Activated T-cell treated with anti-CD3 and anti-CD28 coated beads for 4 hours (primary cell): ENCODE measurements at regions not wholly inside any gene's neighbourhood (a gene's known extent, or its start where the extent isn't known, plus 50 kb on each side); places are given as distances from the start of the nearest gene placed in this dataset.
"Not testable (repeated sequence)": the region's sequence is repeated elsewhere in the genome, so short reads cannot be mapped to it uniquely, and the experiment has no call there.

Experiments
- DNase-seq: peaks from one replicate; pipeline ENCODE4 v3.0.0-alpha.2; 2020

DNA sequence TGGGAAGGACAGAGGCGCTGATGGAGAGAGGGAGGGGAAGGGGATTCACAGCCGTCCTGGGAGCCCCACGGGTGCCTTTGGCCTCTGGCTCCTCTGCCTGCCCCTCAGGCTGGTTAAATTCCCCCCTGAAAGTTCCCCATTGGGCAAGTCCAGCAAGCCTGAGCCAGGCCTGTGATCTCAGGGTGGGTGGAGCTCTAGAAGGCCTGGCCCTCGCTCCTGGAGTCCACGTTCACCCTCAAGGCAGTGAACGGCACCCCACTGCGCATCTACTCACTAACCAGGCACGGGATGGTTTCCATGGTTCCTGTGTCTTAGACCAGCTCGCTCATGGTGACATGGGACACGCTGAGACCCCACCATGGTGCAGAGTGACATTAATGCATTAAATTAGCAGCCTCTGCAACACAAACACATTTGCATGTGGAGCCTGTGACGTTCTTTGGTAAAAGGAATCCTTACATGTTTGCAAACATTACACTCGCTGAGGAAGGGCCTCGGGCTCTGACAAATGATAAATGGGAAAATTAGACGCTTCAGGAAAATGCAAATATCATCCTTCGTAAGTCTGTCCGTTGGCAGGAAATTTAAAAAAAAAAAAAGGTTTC is 452.7 kb downstream of the PREX1 start:
- no peak for DNase-seq

DNA sequence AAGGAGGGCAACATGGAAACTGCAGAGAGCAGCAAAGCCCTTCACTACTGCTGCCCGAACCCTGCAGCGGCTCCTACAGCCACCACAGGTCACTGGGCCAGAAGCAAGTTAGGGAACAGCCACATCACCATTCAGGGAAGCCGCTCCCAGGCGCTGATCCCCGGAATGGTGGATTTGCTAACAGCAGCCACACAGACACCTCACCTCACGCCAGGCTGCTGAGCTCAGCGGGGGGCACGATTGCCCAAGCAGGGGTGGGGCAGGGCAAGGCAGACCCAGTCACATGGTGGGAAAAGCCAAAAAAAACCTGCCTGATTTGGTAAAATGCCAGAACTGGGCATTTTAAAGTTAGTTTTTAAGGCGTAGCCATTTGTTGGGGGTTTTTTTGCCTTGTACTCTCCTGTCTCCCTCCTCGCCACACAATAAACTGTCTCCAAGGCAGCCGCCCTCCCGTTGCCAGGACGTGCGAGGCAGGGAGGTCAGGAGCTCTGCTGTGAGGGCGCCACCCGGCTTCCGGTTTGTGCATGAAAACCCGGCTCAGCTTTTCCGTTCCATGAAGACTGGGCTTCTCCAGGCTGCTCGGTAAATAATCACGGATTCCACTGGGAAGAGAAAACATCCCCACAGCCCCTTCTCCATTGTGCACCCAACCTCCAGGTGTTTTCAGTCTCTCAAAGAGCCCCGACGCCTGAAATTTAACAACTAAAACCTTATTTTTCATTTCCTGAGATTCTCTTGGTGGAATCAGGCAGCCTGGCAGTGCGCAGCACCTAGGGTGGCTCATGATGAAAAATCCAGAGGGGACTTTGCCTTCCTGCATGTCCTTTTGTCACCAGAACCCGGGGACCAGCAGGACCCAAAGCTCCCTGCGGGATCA is 453.5 kb downstream of the PREX1 start:
- DNase-seq, result not testable (repeated sequence)

DNA sequence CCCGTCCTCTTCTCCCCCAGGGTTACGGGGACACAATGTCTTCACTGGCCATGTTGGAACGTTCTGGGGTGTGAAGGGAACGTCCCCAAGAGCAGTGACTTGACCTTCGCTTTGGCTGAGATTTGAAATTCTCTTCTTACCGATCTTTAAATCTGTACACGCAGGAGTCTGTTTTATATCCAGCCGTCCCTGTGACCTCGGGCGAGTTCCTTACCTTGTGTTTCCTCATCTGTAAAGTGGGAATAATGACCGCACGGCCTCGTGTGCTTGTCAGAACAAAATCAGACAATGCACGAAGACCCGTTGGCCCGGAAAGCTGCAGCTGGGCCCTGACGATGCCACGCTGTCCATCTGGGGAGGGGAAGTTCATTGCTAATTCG is 454.3 kb downstream of the PREX1 start:
- no peak for DNase-seq

DNA sequence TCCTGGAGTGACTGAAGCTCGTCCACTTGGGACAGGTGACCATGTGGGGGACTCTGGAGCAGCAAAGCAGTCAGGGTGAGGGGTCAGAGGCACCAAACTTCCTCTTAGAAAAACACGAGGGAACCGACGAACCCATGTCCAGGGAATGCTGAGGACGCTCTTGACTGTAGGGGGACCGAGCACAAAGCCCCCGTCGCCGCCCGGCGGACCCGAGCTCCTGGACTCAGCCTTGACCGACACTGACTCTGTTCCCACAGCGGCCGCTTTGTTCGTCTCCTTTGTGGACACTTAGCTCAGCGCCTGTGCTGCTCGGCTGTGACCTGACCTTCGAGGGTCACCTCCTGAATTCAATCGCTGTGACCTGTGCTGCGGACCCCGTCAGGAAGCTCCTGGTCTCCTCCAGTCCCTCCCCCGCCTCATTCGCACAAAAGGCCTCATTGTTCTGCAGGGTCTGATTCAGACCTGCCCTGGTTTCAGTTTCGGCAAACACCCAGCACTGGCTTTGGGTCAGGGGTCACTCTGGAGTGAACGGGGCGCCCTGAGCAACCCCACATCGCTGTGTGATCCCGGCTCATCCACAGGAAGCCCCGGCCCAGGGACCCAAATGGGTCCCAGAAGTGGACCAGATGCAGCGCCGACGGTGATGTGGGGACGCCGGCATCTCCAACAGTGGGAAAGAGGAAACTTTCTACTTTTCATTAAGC is 454.8 kb downstream of the PREX1 start:
- not testable (repeated sequence) for DNase-seq

DNA sequence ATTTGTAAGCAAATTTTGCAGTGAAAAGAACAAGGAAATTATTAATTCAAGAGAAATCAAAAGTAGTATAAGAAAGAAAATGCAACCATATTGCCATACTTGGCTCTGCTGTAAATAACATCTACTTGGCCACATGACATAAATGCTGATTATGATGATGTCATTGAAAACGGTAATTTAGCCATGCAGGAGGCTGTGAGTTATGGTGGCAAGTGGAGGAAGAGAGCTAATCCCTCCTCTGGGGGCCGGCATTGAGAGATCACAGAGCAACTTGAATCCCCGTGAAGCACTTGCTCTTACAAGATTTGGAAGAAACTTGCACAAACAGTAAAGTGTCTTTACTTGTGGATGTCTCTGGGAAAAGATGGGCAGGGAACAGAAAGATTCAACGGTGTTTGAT is 456.6 kb downstream of the PREX1 start:
- no peak for DNase-seq

DNA sequence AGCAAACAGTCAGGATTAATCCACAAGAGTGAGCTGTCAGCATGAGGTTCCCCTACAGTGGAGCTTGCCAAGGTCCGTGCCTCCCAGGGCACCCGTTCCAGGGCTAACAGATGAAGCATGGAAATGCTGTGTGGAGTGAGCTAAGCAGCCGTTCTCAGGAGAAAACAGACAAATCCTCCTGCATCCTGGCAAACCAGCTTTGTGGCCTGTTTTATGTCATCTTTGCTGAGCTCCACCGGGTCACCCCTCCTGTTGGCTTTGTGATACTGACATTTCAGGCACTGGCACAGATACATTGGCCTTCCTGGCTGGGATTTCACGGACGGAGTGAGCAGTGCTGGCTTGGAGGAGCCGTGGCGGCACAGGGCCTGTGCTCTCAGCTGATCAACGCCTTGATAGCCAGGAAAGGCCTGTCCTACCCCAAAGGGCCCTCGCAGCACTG is 459.2 kb downstream of the PREX1 start:
- not testable (repeated sequence) for DNase-seq

DNA sequence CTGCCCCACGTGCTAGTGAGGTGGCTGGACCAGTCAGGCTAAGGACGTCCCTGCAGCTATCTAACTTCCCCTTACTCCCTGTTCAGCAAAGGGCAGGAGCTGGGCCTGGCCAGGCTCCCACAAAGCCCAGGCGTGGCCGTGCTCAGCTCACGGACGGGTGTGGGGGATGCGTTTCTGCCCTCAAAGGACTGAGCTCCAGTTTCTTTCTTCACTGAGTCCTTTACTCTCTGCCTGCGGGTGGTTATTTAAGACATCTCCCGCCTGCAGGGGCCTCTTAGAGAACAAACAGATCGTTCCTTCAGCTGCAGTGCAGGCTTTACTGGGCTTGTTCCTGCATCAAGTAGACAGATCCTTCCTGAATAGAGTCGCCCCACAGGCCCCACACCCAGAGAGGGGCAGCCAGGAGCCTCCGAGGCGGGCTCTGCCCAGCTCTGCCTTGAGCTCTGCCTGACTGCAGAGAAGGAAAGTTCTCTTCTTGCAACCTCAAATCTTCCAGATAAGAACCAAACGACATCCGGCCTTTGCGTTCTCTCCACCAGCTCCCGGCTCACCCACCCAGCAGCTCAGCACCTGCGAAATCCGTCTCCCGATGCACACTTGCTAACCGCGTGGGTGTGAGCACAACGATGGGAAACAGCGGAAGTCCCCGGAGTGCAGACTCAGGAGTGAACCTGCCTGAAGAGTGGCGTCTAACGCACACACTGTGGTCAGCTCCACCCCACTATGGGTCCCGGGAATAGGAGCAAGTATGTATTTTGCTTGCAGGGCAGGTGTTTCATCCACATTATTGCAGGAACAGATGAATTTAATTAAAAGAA is 460.0 kb downstream of the PREX1 start:
- not testable (repeated sequence) for DNase-seq

DNA sequence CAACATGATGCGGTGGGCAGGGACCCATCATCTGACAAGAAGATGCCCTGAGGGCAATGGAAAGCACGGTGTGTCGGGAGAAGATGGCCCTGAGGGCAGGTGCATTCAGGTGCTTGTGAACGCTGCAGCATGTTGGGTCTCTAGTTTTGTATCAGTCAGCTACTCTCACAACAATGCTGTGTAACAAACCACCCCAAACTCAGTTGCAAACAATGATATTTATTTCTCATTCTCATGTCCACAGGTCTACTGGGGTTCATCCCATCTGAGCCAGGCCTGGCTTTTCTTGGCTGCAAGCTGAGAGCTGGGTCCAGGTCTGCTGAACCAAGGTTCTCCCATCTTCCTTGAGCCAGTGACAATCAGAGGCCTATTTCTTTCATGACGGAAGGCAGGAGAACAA is 461.6 kb downstream of the PREX1 start:
- no peak for DNase-seq

DNA sequence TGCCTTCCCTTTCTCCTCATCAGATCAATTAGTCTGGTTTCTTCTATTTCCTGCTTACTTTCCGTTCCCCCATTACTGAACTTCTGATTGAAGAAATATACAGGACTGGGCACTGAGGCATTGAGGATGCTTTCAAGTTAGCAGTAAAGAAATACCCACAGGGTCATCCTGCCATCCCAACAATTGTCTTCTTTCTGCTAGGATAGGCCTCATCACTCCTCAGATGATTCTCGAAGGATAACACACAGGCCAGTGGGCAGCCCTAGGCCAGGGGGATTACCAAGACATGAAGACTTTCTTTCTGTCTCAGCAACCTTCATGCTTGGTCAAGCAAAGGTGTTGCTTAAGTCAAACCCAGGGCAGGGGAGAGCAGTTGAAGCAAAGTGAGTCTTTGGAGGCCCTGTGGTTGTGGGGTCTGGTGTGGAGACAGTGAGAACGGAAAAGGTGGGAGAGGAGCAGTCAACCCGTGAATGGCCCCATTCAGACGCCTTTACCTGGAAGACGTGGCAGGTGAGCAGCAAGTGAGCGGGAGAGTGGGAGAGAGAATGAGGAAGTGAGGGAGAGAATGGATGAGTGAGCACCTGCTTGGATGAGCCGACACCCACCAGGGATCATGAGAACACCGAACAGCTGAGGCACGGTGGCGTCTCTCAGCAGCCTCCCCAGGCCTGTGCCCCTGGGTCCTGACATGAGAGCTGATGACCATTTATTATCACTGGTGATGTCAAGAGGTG is 462.9 kb downstream of the PREX1 start:
- no peak for DNase-seq

DNA sequence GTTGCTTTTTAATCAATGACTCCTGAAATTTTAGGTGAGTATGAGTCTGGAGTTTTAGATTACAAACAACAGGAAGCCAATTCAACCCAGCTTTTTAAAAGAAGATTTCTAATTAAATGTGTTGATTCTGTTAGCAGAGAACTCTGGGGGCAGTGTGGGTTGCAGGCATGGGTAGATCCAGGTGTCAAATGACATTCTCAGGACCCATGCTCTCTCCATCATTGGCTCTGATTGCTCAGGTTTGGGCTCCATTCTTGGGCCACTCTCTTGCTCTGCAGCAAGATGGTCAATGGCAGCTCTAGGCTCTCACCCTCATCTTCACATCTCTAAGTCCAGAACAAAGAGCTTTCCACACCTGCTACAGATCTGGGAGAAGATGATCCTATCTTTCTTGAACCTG is 463.7 kb downstream of the PREX1 start:
- no peak for DNase-seq

DNA sequence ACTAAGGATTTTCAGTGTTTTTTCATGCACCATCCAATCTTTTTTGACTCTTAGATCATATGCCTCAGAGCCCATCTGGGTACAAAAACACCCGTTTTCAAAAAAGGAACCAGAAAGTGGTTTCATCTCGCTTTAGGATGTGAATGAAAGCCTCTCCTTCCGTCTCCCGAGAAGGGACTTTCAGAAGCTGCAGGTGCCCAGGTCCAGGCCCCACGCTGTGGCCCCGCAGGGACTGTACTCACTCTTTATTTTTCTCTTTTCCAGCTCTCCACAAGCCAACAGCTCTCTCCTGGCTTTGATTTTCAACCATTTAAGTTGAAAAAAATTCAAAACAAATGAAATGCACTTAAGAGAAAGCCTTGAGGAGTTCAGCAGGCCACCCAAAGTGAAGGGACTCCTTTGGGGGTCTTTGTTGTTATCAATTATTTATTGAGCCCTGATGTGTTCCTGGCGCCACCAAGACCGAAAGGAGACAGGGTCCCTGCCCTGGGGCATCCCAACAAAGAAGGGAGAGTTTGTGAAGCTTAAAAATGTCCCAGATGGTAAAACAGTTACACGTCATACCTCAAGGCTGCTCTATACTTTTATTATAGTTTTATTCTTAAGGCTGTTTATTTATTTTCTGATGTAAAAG is 467.3 kb downstream of the PREX1 start:
- no peak for DNase-seq

DNA sequence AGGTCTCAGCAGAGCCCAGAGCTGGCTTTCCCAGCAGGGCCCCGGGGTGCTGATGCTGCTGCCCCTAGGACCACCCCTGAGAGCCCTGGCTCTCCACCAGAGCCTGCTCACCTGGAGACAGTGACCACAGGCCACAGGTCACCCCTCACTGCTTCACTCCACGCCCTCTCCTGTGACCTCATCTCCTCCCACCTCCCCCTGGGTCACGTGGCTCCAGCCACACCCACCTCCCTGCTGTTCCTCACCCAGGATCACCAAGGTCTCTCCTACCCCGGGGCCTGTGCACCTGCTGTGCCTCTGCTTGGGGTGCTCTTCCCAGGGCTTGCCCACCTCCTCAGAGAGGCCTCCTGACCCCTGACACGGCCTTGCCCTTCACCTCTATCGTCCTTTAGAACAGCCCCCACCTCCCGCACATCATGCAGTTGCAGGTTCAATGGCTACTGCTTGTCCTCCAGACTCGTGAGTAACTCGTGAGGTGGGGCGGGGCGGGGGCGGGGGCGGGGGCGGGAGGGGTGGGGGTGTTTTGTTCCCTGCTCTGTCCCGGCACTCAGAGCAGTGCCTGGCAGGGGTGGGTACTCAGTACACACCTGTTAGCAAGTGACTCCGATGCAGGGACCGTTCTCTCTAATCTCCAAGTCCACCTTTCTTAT is 468.0 kb downstream of the PREX1 start:
- no peak for DNase-seq

DNA sequence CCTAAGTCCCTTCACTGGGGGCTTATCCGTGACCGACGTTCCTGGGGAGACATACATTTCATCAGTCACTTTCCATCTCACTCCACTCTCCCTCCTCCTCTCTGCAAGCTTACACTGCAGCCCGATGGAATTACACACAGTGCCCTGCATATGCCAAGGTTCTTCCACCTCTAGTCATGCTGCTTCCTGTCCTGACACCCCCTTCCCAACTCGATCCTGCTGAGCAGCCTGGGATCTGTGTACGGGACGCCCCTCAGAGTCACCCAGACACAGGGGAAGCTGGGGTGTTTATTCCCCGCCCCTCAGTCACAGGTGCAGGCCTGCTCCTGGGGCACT is 468.8 kb downstream of the PREX1 start:
- not testable (repeated sequence) for DNase-seq

DNA sequence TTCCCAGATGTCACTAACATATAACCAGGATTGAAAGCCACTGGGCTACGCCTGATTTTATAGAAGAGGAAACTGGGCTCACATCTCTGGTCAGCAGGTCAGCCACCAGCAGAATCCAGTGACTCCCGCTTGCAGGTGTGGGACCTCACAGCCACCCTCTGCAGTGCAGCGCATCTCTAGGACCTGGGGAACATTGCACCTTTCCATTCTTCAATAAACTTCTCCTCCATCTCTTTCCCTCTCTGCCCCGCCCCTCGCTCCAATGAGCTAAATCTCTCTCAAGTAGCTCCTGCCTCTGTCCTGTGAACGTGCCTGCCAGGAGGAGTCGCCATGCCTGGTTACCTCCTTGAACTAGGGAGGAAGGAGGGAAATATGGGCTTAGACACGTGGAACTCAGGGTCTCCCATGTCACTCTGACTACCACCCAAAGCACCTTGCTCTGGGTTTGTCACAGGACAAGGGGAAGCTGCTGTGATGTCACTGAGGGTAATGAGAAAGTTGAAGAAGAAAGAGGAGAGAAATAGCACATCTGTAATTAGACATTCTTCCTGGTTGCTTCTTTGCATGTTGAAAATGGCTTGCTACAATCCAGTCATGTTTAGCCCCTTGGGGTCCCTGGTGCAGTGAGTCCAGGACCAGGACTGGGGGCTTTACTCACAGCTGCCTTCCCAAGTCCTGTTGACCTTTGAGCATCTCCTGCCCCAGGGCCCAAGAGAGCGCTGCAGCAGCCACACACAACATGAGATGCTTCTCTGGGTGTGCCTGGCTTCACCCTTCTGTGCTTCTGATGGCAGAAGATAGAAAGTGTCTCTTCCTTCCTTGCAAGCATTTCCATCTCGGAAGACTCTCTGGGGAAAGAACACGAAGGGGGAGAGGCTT is 469.4 kb downstream of the PREX1 start:
- no peak for DNase-seq

DNA sequence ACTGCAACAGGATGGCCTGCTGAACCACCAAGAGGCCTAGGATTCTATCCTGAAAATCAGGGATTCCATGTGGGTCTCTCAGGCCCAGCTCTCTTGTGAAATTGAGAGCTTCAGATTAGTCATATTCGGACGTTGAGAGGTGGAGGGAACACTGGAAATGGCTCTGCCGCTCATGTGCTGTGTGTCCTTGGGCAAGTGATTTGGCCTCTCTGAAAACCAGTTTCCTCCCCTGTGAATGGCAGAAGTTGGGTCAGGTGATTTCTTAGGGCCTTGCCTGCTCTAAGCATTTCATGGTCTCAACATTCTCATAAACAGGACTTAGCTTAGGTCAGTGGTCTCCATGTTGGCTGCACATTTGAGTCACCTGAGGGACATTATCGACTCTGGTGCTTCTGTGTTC is 470.1 kb downstream of the PREX1 start:
- DNase-seq, result no peak

DNA sequence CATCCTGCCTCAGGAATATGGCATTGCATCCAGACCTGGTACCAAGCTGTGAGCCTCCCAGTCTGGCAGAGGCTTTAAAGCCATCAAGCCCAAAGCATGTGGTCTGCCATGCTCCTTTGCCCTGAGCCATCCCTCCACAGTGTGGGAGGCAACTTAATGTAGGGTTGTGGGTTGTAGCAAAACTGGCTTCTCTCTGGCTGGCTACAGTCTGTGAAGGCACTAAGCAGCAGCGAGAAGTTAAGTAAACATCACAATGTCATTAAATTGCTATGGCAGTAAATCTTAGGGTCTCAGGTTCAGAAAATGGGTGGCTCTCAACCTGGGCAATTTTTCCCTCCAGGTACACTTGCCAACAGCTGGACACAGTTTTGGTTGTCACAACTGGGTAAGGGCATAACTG is 472.9 kb downstream of the PREX1 start:
- no peak for DNase-seq

DNA sequence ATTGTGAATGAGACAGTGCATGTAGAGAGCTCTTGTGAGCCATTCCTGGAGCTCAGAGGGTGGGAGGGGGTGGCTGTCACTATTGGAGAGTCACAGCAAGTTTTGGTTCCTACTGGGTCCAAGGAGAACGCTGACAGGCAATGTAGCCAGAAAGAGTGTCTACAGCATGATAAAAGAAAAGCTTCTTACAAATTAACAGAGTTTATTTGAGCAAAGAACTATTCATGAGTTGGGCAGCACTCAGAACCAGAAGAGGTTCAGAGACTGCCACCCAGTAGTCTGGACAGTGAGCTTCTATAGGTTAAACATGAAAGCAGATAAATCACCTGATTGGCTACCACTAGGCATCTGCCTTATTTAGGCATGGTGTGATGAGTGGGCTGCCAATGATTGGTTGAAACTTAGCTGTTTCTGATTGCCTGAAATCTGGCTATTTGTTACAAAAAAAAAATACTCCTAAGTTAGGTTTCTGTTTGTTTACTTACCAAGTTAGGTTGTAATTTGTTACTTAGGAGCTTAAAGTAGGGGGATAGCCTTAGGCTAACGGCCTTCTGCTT is 473.4 kb downstream of the PREX1 start:
- DNase-seq, result no peak

DNA sequence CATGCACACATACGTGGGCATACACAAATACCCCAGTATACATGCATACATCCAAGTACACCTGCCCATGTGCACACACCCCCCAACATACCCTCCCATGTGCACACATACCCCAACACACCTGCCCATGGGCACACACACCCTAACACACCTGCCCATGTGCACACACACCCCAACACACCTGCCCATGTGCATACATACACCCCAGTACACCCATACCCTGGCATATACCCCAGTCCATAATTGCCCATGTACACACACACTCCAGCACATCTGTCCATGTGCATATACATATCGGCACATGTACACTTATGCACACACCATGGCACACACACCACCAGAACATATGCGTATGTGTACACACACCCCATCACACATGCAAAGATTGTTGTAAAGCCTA is 475.2 kb downstream of the PREX1 start:
- DNase-seq, result no peak

DNA sequence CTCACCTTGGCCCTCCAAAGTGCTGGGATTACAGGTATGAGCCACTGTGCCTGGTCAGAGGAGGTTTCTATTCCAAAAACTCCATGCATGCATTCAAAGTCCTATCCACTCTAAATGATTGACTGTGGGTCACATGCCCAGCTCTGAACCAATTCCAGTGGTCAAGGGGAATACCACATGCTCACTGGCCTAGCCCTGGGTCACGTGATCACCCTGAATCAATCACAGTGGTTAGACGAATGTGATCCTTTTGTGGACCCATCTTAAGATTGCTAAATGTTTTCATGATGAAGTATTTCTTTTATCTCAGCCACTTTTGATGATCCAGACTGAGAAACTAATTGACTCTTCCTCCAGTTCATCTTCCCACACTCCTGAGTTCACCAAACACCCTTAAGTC is 475.8 kb downstream of the PREX1 start:
- no peak for DNase-seq
